ENCODE measurements at regions not wholly inside any gene's neighbourhood (a gene's known extent, or its start where the extent isn't known, plus 50 kb on each side); places are given as distances from the start of the nearest gene placed in this dataset.
A peak's percentile ranks its signal among the peaks of the same experiment; 100 is the strongest.

GRCh38 chr19:30088567-30088966, 146.5 kb downstream of the URI1 start:
- ChIA-PET POLR2A (no interaction called here), CTCF (interaction anchor here (0.6 kb wide), 1 partner anchor 9 kb away, joined by 3 read pairs; no protein-coding TSS in a partner anchor)
- Histone ChIP-seq H3K36me3 (ENCODE audit: control insufficient read depth in 2 of 2, insufficient read depth in 1 of 2, low read length in 2 of 2) (no peaks in the 10 kb centered on the region), H3K27ac (ENCODE audit: extremely low read depth, low read depth, low read length) (no peak overlapping the region), H3K9me3 (ENCODE audit: control insufficient read depth, insufficient read depth, low read depth, low read length) (no peaks in the 10 kb centered on the region), H3K4me1 (ENCODE audit: control insufficient read depth, insufficient read depth, low read length) (peaks cover 18% of the 10 kb centered on the region), H3K4me3 (ENCODE audit: low read depth, low read length) (no peak overlapping the region)
- no peak for TF ChIP-seq ZNF184 (tag by site-specific recombination; IDR thresholded peaks at IDR 0.05)
- 0 out of 2 replicates have a peak, but pooled peaks have one; percentile 5 for TF ChIP-seq ATF2 (tag by site-specific recombination; IDR thresholded peaks at IDR 0.05; ENCODE audit: low read depth)

DNA sequence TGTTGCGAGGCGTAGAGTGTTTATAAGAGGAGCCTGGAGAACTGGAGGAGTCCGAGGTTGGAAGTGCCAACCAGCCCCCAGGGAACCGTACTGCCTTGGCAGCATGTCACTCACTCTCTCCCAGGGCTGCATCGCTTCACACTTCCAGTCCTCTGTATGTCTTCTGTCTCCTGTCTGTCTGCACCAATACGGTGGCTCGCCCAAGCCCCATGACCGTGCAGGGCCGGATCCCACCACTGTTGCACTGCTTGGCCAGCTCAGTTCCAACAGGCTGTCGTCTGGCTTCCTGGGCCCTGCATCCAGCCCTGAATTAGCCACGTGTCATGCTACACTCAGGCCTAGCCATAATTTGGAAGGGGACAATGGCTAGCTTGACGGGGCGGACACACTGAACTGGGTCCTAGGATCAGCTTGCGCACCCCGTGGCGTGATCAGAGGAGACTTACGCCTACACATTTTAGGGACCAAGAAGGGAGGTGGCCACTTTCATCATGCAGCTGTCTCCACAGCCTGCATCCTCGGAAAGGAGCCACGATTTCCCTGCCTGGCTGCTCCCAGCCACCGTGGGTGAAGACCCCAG, 147.1 kb downstream of the URI1 start:
- no peaks in the 10 kb centered on the region for H3K9me3 ChIP-seq (ENCODE audit: control insufficient read depth, insufficient read depth, low read depth, low read length)
- H3K36me3 ChIP-seq (ENCODE audit: control insufficient read depth in 2 of 2, insufficient read depth in 1 of 2, low read length in 2 of 2): no peaks in the 10 kb centered on the region
- H3K4me1 ChIP-seq (ENCODE audit: control insufficient read depth, insufficient read depth, low read length): peaks cover 12% of the 10 kb centered on the region
- no peak overlapping the region for H3K27ac ChIP-seq (ENCODE audit: extremely low read depth, low read depth, low read length)
- TF ChIP-seq ZNF19 (tag by site-specific recombination; IDR thresholded peaks at IDR 0.05; ENCODE audit: low read depth) (no peak), ZFHX2 (tag by site-specific recombination; conservative IDR thresholded peaks at IDR 0.05) (0 out of 2 replicates have a peak, but pooled peaks have one; percentile 11)
- no peak overlapping the region for H3K4me3 ChIP-seq (ENCODE audit: low read depth, low read length)
- ChIA-PET POLR2A (interaction anchor here (0.5 kb wide), 1 partner anchor 128 kb away, joined by 4 read pairs; no protein-coding TSS in a partner anchor), CTCF (interaction anchor here (0.6 kb wide), 1 partner anchor 10 kb away, joined by 3 read pairs; no protein-coding TSS in a partner anchor)

GRCh38 chr19:30090476-30090875, 148.4 kb downstream of the URI1 start:
- Histone ChIP-seq H3K36me3 (ENCODE audit: control insufficient read depth in 2 of 2, insufficient read depth in 1 of 2, low read length in 2 of 2) (no peaks in the 10 kb centered on the region), H3K9me3 (ENCODE audit: control insufficient read depth, insufficient read depth, low read depth, low read length) (no peaks in the 10 kb centered on the region), H3K27ac (ENCODE audit: extremely low read depth, low read depth, low read length) (no peak overlapping the region), H3K4me1 (ENCODE audit: control insufficient read depth, insufficient read depth, low read length) (peaks cover 6% of the 10 kb centered on the region), H3K4me3 (ENCODE audit: low read depth, low read length) (no peak overlapping the region)
- TF ChIP-seq, protein P1, sequence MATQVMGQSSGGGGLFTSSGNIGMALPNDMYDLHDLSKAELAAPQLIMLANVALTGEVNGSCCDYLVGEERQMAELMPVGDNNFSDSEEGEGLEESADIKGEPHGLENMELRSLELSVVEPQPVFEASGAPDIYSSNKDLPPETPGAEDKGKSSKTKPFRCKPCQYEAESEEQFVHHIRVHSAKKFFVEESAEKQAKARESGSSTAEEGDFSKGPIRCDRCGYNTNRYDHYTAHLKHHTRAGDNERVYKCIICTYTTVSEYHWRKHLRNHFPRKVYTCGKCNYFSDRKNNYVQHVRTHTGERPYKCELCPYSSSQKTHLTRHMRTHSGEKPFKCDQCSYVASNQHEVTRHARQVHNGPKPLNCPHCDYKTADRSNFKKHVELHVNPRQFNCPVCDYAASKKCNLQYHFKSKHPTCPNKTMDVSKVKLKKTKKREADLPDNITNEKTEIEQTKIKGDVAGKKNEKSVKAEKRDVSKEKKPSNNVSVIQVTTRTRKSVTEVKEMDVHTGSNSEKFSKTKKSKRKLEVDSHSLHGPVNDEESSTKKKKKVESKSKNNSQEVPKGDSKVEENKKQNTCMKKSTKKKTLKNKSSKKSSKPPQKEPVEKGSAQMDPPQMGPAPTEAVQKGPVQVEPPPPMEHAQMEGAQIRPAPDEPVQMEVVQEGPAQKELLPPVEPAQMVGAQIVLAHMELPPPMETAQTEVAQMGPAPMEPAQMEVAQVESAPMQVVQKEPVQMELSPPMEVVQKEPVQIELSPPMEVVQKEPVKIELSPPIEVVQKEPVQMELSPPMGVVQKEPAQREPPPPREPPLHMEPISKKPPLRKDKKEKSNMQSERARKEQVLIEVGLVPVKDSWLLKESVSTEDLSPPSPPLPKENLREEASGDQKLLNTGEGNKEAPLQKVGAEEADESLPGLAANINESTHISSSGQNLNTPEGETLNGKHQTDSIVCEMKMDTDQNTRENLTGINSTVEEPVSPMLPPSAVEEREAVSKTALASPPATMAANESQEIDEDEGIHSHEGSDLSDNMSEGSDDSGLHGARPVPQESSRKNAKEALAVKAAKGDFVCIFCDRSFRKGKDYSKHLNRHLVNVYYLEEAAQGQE (tag by site-specific recombination; IDR thresholded peaks at IDR 0.05): peak; percentile 65
- TF ChIP-seq ZNF488 (tag by site-specific recombination; IDR thresholded peaks at IDR 0.05) (no peak), ZIC2 (tag by site-specific recombination; IDR thresholded peaks at IDR 0.05) (peak; percentile 71), ZNF701 (tag by site-specific recombination; IDR thresholded peaks at IDR 0.05) (no peak)
- ChIA-PET CTCF (interaction anchor here (0.6 kb wide), 1 partner anchor 499 kb away, joined by 4 read pairs; no protein-coding TSS in a partner anchor), POLR2A (interaction anchor here (1.2 kb wide), 1 partner anchor 8 kb away, joined by 3 read pairs; no protein-coding TSS in a partner anchor)

- H3K4me1 ChIP-seq (ENCODE audit: control insufficient read depth, insufficient read depth, low read length): 0 out of 2 replicates have a peak, but pooled peaks cover under 1% of the 10 kb centered on the region
- no peaks in the 10 kb centered on the region for H3K9me3 ChIP-seq (ENCODE audit: control insufficient read depth, insufficient read depth, low read depth, low read length)
- CTCF ChIA-PET: no interaction called here
- H3K36me3 ChIP-seq (ENCODE audit: control insufficient read depth in 2 of 2, insufficient read depth in 1 of 2, low read length in 2 of 2): no peaks in the 10 kb centered on the region
- H3K4me3 ChIP-seq (ENCODE audit: low read depth, low read length): no peak overlapping the region
- H3K27ac ChIP-seq (ENCODE audit: extremely low read depth, low read depth, low read length): no peak overlapping the region
- POLR2A ChIA-PET: interaction anchor here (1.2 kb wide), 1 partner anchor 9 kb away, joined by 3 read pairs; no protein-coding TSS in a partner anchor
- TF ChIP-seq GLIS1 (tag by site-specific recombination; IDR thresholded peaks at IDR 0.05) (0 out of 2 replicates have a peak, but pooled peaks have one; percentile 27), ZNF2 (tag by site-specific recombination; IDR thresholded peaks at IDR 0.05) (no peak), ZNF394 (tag by site-specific recombination; IDR thresholded peaks at IDR 0.05; ENCODE audit: borderline replicate concordance) (no peak), ZNF140 (tag by site-specific recombination; IDR thresholded peaks at IDR 0.05) (no peak), RBAK (tag by site-specific recombination; IDR thresholded peaks at IDR 0.05) (no peak), SP3 (tag by site-specific recombination; IDR thresholded peaks at IDR 0.05) (no peak), ZNF544 (tag by site-specific recombination; IDR thresholded peaks at IDR 0.05) (no peak), SETDB1 (IDR thresholded peaks at IDR 0.05; ENCODE audit: insufficient read length, low read length) (no peak)
- TF ChIP-seq, protein P2, sequence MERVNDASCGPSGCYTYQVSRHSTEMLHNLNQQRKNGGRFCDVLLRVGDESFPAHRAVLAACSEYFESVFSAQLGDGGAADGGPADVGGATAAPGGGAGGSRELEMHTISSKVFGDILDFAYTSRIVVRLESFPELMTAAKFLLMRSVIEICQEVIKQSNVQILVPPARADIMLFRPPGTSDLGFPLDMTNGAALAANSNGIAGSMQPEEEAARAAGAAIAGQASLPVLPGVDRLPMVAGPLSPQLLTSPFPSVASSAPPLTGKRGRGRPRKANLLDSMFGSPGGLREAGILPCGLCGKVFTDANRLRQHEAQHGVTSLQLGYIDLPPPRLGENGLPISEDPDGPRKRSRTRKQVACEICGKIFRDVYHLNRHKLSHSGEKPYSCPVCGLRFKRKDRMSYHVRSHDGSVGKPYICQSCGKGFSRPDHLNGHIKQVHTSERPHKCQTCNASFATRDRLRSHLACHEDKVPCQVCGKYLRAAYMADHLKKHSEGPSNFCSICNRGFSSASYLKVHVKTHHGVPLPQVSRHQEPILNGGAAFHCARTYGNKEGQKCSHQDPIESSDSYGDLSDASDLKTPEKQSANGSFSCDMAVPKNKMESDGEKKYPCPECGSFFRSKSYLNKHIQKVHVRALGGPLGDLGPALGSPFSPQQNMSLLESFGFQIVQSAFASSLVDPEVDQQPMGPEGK (tag by site-specific recombination; IDR thresholded peaks at IDR 0.05): no peak
- TF ChIP-seq, protein P3, sequence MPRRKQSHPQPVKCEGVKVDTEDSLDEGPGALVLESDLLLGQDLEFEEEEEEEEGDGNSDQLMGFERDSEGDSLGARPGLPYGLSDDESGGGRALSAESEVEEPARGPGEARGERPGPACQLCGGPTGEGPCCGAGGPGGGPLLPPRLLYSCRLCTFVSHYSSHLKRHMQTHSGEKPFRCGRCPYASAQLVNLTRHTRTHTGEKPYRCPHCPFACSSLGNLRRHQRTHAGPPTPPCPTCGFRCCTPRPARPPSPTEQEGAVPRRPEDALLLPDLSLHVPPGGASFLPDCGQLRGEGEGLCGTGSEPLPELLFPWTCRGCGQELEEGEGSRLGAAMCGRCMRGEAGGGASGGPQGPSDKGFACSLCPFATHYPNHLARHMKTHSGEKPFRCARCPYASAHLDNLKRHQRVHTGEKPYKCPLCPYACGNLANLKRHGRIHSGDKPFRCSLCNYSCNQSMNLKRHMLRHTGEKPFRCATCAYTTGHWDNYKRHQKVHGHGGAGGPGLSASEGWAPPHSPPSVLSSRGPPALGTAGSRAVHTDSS (tag by site-specific recombination; IDR thresholded peaks at IDR 0.05): no peak
Observed at GRCh38 chr19:30090963-30091362, 148.9 kb downstream of the URI1 start.
